Hepatocyte (in vitro differentiated cells): ENCODE measurements at regions not wholly inside any gene's neighbourhood (a gene's known extent, or its start where the extent isn't known, plus 50 kb on each side); places are given as distances from the start of the nearest gene placed in this dataset.

Experiments used
- EZH2phosphoT487 ChIP-seq: fragments of 200-600 bp; sonication (generic); IDR thresholded peaks from one replicate; pipeline ENCODE4 v1.6.1; 2018; ENCODE audit warnings: antibody characterized with exemption, mild to moderate bottlenecking, low read depth, moderate library complexity; ENCODE audit not compliant: unreplicated experiment, severe bottlenecking
- TF ChIP-seq, protein P1 (sequence below): fragments of 200-600 bp; sonication (generic); IDR thresholded peaks from 2 replicates; pipeline ENCODE4 v1.5.1; 2016; ENCODE audit warnings: antibody characterized with exemption, mild to moderate bottlenecking; ENCODE audit not compliant: poor library complexity

GRCh38 chr4:127525608-127526007 is 107.1 kb upstream of the INTU start:
- no peak for TF ChIP-seq EZH2phosphoT487
- TF ChIP-seq, protein P1, sequence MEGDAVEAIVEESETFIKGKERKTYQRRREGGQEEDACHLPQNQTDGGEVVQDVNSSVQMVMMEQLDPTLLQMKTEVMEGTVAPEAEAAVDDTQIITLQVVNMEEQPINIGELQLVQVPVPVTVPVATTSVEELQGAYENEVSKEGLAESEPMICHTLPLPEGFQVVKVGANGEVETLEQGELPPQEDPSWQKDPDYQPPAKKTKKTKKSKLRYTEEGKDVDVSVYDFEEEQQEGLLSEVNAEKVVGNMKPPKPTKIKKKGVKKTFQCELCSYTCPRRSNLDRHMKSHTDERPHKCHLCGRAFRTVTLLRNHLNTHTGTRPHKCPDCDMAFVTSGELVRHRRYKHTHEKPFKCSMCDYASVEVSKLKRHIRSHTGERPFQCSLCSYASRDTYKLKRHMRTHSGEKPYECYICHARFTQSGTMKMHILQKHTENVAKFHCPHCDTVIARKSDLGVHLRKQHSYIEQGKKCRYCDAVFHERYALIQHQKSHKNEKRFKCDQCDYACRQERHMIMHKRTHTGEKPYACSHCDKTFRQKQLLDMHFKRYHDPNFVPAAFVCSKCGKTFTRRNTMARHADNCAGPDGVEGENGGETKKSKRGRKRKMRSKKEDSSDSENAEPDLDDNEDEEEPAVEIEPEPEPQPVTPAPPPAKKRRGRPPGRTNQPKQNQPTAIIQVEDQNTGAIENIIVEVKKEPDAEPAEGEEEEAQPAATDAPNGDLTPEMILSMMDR = no peak
